NCI-H460 (cell line): ENCODE measurements at regions not wholly inside any gene's neighbourhood (a gene's known extent, or its start where the extent isn't known, plus 50 kb on each side); places are given as distances from the start of the nearest gene placed in this dataset.

Experiments used
- DNase-seq: peaks from one replicate; pipeline ENCODE4 v3.0.0-alpha.2; 2016; ENCODE audit warnings: low read depth; ENCODE audit errors: extremely low read depth

DNA sequence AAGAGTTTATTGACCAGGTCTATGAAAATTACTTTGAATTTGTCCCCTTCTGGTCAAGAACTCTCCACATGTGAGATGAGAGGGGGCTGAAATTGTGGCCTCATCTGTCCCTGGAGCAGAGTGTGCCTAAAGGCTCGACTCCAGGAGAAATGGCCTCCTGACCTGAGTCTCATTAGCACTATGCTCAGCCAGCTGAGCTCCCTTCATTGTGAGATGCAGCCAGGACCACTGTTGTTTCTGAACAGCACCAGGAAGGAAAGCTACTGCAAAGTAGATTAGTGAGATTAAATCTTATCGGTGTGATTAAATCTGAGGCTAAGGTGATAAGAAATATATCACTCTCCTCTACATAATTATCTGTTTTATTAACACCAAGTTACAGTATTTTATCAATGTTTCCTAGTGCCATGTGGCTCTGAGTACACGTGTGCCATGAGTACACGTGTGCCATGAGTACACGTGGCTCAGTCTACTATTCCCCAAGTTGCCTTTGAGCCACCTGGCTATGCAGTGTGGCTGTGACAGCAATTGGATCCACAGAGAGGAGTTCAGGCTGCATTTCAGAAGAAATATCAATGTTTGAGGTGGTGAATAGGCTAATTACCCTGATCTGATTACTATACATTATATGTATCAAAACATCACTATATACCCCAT is 126.9 kb downstream of the IPMK start:
- DNase-seq = no peak

DNA sequence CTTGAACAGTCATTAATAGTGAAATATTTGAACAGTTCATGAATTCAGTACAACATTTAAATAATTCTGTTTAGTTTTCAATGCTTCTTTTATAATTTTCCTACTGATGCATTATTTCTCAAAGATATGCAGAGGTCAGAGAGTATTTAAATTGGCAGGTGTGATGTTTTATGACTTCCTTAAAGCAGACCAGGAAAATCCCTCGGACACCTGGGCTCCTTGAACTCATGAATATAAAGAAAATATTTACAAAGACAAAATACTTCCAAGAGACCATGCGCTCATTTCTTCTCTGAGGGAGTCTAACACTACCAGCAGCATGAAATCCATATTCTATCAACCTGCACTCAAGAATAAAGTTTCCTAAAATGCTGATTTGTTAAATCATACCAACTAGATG is 127.6 kb downstream of the IPMK start:
- DNase-seq = no peak

DNA sequence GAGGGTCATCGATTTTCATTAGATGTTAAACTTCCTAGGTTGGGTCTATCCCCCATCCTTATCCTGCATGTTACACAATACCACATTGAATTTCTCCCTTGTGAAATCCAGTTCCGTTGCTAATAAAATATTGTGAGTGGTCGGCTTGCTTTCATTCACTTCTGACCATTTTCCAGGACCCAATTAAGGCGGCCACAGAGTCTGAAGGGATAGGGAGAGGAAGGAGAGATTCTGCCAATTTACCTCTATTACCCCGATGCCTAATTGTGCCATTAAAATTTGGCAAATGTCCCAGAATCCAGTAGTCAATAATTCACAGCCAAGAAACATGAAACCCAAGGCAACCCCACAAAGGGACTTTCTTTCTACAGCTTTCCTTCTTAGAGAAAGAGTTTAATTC is 129.9 kb downstream of the IPMK start:
- DNase-seq = no peak

DNA sequence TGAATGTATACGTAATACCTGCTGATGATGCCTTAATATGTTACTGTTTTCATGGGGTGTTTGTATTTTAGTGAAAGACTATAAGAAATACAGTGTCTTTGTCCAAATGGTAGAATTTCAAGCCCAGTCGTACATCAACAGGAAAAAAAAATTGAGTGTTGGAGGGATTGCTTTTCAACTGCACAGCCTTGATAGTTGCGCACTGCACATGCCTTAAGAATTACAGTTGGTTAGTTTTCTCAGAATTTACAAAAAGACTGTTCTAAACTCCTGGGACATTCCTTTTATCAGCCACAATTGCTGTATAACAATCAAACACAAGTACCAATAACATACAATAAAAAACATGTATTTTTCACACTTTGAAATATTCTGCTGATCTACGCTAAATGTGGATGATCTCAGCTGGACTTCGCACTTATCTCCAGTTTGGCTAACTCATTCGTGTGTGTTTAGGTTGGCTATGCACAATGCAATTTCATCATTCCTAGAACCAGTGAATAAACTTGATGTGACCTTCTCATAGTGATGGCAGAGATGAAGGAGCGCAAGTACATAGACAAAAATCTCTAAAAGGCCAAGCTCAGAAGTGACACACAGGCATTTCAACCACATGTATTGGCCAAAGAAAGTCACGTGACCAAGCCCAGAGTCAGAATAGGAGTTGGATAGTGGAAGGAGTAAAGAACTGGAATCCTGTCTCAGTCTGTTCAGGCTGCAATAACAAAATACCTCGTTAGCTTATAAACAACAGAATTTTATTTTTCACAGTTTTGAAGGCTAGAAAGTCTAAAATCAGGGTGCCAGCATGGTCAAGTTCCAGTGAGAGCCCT is 152.3 kb downstream of the IPMK start:
- DNase-seq = no peak

DNA sequence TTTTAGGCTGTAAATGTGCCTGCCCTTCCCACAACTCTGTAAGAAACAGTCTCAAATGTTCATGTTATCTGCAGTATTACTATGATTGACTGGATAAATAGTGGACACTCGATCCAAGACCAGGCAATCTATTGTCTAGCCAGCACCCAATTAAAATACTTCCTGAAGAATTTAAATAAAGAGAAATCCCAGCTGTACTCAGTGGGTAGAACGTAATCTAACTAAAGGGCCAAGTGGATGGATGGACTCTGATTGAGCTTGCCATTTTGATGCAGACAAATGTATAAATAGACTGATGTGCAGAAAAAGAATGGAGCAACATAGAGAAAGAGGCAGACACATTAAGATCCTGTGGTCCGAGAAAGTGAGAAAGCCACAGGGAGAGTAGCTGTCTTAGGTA is 158.0 kb downstream of the IPMK start:
- no peak for DNase-seq

DNA sequence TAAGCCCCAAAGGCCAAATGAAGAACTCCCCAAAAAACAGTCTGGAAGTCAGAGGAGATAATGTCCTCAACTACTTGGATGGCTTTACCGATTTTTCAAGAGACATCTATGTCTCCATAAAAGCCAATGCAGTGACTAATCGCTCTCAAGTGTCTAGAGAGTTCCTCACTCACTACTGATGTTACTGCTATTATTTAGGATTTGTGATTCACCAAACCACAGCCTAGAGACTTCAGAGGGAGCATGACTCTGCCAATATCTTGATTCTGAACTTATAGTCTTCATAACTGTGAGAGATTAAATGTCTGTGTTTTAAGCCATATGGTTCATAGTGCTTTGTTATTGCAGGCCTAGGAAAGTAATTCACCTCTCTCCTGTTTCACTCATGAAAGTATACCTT is 160.2 kb downstream of the IPMK start:
- no peak for DNase-seq

DNA sequence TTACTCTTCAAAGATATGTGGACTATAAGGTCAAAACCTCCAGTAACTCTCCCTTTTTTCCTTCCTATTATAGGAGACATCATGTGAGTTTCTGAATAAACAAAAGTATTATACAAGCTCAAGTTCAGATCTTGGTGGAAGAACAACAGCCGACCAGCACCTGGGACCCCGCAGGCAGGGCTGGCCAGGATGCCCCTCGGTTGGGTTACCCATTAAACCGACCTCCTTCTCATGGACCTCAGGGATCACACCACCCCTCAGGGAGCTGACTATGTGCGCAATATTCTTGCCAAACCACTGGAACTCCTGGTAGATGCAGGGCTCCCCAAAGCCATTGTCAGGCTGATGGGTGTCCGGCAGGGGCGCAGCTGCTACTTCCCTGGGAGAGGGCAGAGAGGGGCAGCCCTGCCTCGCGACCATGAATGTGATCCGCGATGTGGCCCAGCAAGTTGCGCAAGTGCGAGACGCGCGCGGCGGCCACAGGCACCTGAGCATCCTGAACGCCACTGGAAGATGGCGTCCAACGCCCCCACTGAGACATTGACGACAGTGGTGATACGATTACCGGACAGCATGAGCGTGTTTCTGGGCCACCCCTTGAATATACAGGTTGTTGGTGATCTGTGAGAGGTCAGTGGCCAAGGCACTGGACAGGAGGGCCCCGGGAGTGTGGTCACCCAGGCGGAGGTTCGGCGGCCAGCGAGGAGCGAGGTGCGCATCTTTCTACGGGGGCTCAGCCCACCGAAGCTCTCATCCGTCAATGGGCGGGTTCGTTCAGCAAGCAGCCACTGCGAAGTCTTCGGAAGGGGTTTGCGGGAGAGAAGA is 161.3 kb downstream of the IPMK start:
- DNase-seq = no peak

DNA sequence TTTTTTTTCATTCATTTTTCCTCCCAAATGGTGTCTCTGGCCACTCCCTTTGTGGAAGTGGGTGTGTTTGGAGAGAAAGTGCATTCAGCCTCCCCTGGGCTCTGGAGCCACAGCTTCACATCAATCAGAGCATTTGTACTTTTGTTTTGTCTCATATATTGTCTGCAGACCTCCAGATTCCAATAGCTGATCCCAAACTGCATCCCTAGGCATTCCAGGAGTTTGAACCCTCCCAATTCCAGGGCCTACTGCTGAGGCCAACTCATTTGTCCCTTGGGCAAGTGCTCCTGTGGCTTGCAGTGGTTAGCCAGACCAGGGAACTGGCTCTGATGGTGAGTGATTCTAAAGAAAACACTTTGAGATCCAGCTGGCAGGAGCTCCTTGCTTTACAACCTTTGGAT is 163.3 kb downstream of the IPMK start:
- no peak for DNase-seq

DNA sequence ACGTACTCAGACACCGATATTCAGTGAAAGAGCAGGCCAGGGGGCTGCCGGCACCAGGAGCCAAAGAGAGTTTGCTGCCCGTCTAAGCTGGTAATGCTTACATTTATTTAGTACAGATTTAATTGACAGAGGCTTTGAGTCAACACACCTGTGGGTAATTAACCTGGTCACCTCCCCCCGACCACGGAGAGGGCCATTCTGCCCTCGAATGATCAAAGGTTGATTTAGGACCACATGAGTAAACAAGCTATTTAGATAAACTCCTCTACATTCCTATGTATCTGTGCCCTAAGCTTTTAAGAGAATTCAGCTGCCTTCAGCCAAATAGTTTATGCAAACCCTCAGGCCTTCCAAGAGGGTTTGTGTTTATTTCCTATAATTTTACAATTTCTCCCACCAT is 164.8 kb downstream of the IPMK start:
- no peak for DNase-seq

DNA sequence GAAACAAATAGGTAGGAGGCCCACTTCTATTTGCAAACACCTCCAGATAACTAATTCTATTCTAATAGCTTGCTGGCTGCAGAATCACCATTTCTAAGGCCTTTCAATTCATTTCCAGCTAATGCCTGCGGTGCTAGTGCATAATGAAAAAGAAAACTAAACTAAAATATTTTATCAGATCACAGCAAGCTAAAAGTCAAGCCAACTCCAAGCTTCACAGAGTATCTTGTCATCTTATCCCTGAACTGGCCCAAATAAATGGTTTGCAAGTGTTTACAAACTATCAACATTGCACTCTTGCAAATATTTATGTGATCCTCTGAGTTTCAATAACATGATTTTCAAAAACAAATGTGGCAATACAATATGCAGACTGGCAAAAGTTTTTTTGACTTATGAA is 166.0 kb downstream of the IPMK start:
- DNase-seq = no peak

DNA sequence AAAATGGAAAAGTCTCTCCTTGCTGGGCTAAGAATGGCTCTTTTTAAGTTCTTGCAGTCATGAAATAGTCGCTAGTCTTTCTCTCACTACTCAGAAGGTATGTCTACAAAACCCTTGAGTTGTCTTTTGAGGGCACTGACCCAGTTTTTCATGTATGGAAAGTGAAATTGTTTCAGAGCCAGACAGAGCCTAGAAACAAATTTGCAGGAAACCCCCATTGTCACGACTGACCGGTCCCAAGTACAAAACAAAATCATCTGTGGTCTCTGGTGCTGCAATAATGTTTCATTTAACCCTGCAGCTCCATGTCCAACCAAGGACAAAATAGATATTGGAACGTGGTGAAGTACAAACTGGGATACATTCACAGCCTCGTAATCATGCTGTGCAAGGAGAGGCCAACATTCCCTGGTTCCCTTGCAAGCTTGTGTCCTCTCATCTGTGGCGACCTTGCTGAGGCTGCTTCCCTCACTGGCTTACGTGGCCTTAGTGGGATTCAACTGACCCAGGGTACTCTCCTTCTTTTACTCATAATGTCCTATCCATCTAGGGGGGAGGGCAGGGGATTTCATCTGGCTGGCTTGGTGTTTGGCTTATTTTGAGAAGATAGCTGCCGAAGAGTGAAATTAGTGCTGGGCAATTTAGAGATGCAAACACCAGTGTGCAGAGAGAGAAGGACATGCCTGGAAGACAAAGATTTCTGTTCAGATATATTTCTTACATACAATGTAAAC is 172.5 kb downstream of the IPMK start:
- DNase-seq = no peak

DNA sequence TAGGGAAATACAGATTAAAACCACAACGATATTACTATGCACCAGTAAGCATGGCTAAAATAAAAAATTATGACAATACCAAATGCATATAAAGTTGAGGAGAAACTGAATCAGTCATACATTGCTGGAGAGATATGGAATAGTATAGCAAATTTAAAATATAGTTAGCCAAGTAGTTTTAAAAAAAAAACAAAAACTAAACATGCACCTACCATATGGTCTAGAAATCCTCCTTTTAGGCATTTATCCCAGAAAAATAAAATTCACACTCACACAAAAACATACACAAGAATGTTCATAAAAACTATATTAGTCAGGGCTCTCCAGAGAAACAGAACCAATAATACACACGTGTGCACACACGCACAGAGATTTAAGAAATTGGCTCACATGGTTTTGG is 175.8 kb downstream of the IPMK start:
- DNase-seq = no peak

DNA sequence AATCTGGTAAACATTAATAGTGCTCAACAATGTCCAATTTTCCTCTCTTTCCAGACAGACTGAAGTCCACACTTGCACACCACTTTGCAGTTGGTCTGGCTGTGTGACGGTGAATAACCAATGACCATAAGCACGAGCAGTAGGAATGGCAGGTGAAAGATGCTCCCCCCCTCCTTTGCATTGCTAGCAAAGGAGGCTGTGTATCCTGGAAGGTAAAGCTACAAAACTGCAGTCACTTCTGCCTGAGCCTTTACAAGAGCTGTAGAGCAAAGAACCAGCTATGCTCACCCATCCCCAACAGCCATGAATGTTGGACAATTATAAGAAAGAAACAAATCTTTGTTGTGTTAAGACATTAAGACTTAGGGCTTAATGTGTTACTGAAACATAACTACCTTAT is 178.0 kb downstream of the IPMK start:
- DNase-seq = no peak

DNA sequence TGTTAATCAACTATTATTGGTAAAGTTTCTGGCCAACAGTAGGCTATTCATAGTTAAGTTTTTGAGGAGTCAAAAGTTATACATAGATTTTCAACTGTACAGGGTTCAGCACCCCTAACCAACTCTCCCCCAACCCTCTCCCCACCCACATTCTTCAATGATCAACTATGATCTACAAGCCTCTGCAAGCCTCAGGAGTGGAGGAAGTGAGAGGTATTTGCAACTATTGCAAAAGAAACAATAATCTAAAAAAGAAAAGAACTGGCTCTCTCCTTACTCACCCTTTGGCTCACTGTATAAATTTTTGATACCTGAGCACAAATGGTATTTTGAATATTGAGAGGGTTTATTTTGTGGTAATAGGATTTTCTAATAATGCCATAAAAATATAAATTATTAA is 179.8 kb downstream of the IPMK start:
- no peak for DNase-seq

DNA sequence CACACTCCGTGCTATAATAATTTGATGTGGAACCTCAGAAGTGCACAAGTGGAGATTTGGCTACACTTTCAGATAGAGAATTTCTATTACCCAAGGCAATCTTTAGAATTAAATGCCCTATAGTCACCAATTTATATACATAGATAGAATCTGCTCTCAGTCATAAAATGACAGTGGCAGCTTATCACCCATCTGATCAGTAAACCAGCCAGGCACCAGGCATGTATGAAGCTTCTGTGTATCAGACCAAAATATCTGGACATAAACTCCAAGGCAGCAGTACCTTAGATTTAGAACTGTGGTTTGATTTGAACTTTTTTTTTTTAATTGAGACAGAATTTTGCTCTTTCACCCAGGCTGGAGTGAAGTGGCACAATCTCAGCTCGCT is 180.9 kb downstream of the IPMK start:
- DNase-seq = no peak

DNA sequence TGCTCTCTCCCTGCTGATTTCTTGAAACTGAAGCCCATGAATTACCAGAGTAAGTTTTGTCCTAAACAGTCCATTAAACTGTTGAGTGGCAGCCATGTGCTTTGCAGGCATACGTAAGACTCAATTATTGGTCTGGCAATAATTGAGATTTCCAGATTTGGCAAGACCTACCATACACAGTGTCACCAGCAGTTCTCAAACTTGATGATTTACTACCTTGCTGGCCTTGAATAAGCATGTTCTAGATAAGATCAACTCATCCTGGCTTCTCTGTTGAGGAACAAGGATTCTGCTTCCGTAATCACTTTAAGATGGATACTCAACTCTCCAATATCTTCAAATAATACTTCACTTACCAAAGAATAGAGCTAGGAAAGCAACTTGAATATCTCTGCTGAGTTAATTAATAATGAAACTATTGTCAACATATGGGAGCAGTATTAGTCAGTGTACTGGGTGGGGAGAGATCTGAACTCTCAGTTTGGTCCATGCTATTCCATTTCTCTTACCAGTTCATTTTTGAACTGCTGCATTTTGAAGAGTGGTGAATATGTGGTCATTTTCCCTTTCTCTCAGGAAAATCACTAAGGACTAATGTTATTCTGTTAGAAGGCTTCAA is 181.4 kb downstream of the IPMK start:
- no peak for DNase-seq

DNA sequence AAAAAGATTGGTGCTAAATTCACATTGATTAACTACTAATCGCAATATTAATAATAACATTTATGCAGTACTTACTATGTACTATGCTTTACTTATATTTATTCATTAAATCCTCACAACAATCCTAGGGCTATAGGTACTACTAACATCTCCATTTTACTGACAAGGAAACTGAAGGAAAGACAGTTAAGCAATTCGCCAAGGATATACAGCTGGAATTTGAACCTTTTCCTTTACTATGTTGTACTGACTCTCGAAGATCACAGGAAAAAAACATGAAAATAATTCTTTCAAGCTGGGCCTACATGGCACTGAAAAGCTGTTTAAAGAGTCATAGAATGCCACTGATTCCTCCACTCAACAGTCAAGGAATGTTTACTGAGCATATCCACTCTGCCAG is 185.4 kb downstream of the IPMK start:
- no peak for DNase-seq

DNA sequence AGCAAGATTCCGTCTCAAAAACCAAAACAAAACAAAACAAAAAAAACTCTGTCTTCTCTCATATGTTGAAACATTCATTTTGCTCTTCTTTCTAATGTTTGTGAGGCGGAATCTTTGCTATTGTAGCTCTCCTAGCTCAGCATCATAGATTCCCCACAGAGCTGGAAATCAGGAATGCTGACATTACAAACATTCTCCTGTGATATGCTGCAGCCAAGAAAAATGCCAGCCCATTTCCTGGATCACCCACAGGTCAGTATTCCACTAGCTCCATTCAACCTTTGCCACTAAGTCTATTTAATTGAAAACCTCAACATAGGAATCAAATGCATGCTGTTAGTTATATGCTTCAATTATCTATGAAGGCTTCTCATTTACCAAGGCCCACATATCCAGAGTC is 186.3 kb downstream of the IPMK start:
- no peak for DNase-seq

DNA sequence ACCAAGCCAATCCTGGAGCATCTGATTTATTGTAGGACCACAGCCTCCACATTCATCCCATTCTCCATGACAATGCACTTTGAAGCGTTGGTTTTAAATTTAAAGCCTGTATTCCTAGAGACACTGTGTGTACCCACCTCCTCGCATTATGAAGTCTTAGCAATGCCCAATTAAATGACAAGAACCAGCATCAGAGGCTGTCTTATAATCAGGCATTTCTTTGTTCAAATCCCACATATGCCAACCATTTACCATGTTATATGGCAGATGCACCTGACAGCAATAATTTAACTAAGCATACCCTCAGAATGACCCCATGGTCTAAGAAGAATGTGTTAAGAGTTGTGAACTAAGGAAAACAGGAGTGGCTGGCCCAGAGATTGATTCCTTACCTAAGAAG is 188.2 kb downstream of the IPMK start:
- no peak for DNase-seq

DNA sequence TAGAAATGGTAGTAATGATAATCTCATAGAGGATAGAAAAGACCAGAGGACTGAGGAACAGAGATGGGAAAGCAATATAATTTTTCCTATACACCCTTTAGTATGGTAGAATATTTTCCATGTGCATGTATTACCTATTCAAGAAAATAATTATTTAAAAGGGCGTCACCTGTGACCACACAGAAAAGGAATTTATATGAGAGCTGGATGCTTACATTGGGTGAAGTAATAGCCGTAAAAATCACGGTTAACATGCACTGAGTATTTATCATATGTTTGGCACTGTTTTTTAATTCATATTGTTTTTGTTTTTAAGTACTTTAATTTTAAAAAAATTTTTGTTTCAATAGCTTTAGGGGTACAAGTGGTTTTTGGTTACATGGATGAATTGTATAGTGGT is 195.1 kb downstream of the IPMK start:
- DNase-seq = no peak

DNA sequence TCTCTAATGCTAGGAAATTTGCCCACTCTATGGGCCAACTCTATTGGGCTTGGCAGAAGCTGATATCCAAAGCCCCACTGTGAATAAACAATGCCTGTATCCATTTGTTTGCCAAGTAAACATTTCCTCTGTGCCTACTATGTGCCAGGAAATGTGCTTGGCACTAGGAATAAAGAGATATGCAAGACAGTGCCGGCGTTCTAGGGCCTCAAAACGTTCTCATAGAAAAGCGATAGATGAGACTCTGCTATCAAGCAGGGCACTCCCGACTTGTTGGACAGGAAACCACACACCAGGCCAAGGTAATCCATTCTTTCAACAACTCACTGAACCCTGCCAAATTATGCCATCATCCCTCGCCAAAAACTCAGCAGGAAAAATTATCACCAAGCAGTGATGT is 196.7 kb downstream of the IPMK start:
- DNase-seq = no peak
